ENCODE measurements at regions not wholly inside any gene's neighbourhood (a gene's known extent, or its start where the extent isn't known, plus 50 kb on each side); places are given as distances from the start of the nearest gene placed in this dataset.

- no peak for TF ChIP-seq CUX1 (CRISPR knock-in tag; IDR thresholded peaks at IDR 0.05)
- no peak for TF ChIP-seq ZBTB40 (IDR thresholded peaks at IDR 0.05)
- TF ChIP-seq ZBTB40 (CRISPR knock-in tag; IDR thresholded peaks at IDR 0.05), result no peak
- TF ChIP-seq CBFB (CRISPR knock-in tag; IDR thresholded peaks at IDR 0.05), result no peak
- TF ChIP-seq RB1 (IDR thresholded peaks at IDR 0.05; ENCODE audit: low read depth), result no peak
- TF ChIP-seq NFYB (IDR thresholded peaks at IDR 0.05; ENCODE audit: extremely low read depth, insufficient read length), result no peak
- no peak for TF ChIP-seq POLR2AphosphoS5 (IDR thresholded peaks at IDR 0.05; ENCODE audit: control insufficient read depth, insufficient read depth, low read depth, low read length)
- TF ChIP-seq ZSCAN32 (CRISPR knock-in tag; IDR thresholded peaks at IDR 0.05), result no peak
- no peak for TF ChIP-seq KLF16 (IDR thresholded peaks at IDR 0.05)
- TF ChIP-seq ZNF507 (tag; conservative IDR thresholded peaks at IDR 0.05), result no peak
- no peak for TF ChIP-seq ZFP30 (CRISPR knock-in tag; IDR thresholded peaks at IDR 0.05; ENCODE audit: borderline replicate concordance)
- no peak for TF ChIP-seq SIN3B (IDR thresholded peaks at IDR 0.05; ENCODE audit: low read depth)
- TF ChIP-seq E2F5 (CRISPR knock-in tag; IDR thresholded peaks at IDR 0.05), result no peak
- TF ChIP-seq PTTG1 (tag; IDR thresholded peaks at IDR 0.05; ENCODE audit: low read depth), result no peak
Observed at GRCh38 chrX:150200820-150201287, 162.3 kb upstream of the MAMLD1 start (continued).

Measured in K562 (cell line).